ENCODE measurements at regions not wholly inside any gene's neighbourhood (a gene's known extent, or its start where the extent isn't known, plus 50 kb on each side); places are given as distances from the start of the nearest gene placed in this dataset.
A peak's percentile ranks its signal among the peaks of the same experiment; 100 is the strongest.

GRCh38 chr12:124411281-124411878 is 116.5 kb downstream of the RFLNA start:
- Histone ChIP-seq H3K27me3 (replicated peaks in 1 of 7) (no peaks in the 10 kb centered on the region), H3K4me1 (peaks cover 0 to 48% (median 26%) of the 10 kb centered on the region in 6 donors), H3K27ac (peak overlapping the region in 3 of 8 donors; percentile 23 to 51 (median 48)), H3K4me3 (no peak overlapping the region), H3K36me3 (peaks cover 0 to 97% (median 26%) of the 10 kb centered on the region in 6 donors), H3K9me3 (no peaks in the 10 kb centered on the region)
- peak in 2 of 3 donors; percentile 4 to 19 for TF ChIP-seq POLR2AphosphoS5 (IDR thresholded peaks at IDR 0.05)
- TF ChIP-seq CTCF (IDR thresholded peaks at IDR 0.05 in 8 of 11, conservative IDR thresholded peaks at IDR 0.05 in 3 of 11) = no peak
- no peak for TF ChIP-seq POLR2A (IDR thresholded peaks at IDR 0.05)
- WGBS, 5 donors = 80 to 91% (median 89%) methylated on average over 18 to 25 of the region's 25 CpGs
- DNase-seq = no peak
- intact Hi-C loops (cut with DNase I; ENCODE audit: low total_unique reads) = no loop called here

- no peaks in the 10 kb centered on the region for H3K27me3 ChIP-seq (replicated peaks in 1 of 7)
- 63 to 82% (median 78%) methylated on average over 12 to 15 of the region's 15 CpGs for WGBS, 5 donors
- H3K4me1 ChIP-seq = peaks cover 0 to 49% (median 27%) of the 10 kb centered on the region in 6 donors
- intact Hi-C loops (cut with DNase I; ENCODE audit: low total_unique reads) = no loop called here
- DNase-seq = no peak
- no peaks in the 10 kb centered on the region for H3K9me3 ChIP-seq
- TF ChIP-seq POLR2AphosphoS5 (IDR thresholded peaks at IDR 0.05) = peak in 2 of 3 donors; percentile 23 to 49
- TF ChIP-seq POLR2A (IDR thresholded peaks at IDR 0.05) = no peak
- TF ChIP-seq CTCF (IDR thresholded peaks at IDR 0.05 in 8 of 11, conservative IDR thresholded peaks at IDR 0.05 in 3 of 11) = no peak
- H3K27ac ChIP-seq = peak overlapping the region in 4 of 8 donors; percentile 42 to 51 (median 48)
- peaks cover 0 to 97% (median 26%) of the 10 kb centered on the region in 6 donors for H3K36me3 ChIP-seq
- H3K4me3 ChIP-seq = no peak overlapping the region
Observed at GRCh38 chr12:124410354-124411175, 115.7 kb downstream of the RFLNA start.

GRCh38 chr12:124408822-124409517 is 114.1 kb downstream of the RFLNA start:
- no peak overlapping the region for H3K4me3 ChIP-seq
- intact Hi-C loops (cut with DNase I; ENCODE audit: low total_unique reads) = no loop called here
- no peaks in the 10 kb centered on the region for H3K9me3 ChIP-seq
- TF ChIP-seq POLR2A (IDR thresholded peaks at IDR 0.05) = no peak
- TF ChIP-seq POLR2AphosphoS5 (IDR thresholded peaks at IDR 0.05) = peak in 1 of 3 donors; percentile 52
- no peaks in the 10 kb centered on the region for H3K27me3 ChIP-seq (replicated peaks in 1 of 7)
- no peak overlapping the region for H3K27ac ChIP-seq
- peaks cover 5 to 59% (median 34%) of the 10 kb centered on the region in 6 donors for H3K4me1 ChIP-seq
- peaks cover 0 to 90% (median 21%) of the 10 kb centered on the region in 6 donors for H3K36me3 ChIP-seq
- DNase-seq = no peak
- WGBS, 5 donors = 90 to 96% (median 94%) methylated on average over 23 to 25 of the region's 25 CpGs

- Histone ChIP-seq H3K4me1 (peaks cover 0 to 51% (median 29%) of the 10 kb centered on the region in 6 donors), H3K27ac (no peak overlapping the region), H3K36me3 (peaks cover 0 to 84% (median 15%) of the 10 kb centered on the region in 6 donors), H3K9me3 (no peaks in the 10 kb centered on the region), H3K4me3 (no peak overlapping the region), H3K27me3 (replicated peaks in 1 of 7) (no peaks in the 10 kb centered on the region)
- intact Hi-C loops (cut with DNase I; ENCODE audit: low total_unique reads) = no loop called here
- 95 to 97% (median 96%) methylated on average over 8 of the region's 8 CpGs for WGBS, 5 donors
- TF ChIP-seq POLR2A (IDR thresholded peaks at IDR 0.05) = no peak
- TF ChIP-seq POLR2AphosphoS5 (IDR thresholded peaks at IDR 0.05) = no peak
- TF ChIP-seq CTCF (IDR thresholded peaks at IDR 0.05 in 8 of 11, conservative IDR thresholded peaks at IDR 0.05 in 3 of 11) = no peak
- no peak for DNase-seq
Observed at GRCh38 chr12:124407074-124407473, 112.2 kb downstream of the RFLNA start.
